ENCODE measurements at regions not wholly inside any gene's neighbourhood (a gene's known extent, or its start where the extent isn't known, plus 50 kb on each side); places are given as distances from the start of the nearest gene placed in this dataset.
"Not testable (repeated sequence)": the region's sequence is repeated elsewhere in the genome, so short reads cannot be mapped to it uniquely, and the experiment has no call there.

DNA sequence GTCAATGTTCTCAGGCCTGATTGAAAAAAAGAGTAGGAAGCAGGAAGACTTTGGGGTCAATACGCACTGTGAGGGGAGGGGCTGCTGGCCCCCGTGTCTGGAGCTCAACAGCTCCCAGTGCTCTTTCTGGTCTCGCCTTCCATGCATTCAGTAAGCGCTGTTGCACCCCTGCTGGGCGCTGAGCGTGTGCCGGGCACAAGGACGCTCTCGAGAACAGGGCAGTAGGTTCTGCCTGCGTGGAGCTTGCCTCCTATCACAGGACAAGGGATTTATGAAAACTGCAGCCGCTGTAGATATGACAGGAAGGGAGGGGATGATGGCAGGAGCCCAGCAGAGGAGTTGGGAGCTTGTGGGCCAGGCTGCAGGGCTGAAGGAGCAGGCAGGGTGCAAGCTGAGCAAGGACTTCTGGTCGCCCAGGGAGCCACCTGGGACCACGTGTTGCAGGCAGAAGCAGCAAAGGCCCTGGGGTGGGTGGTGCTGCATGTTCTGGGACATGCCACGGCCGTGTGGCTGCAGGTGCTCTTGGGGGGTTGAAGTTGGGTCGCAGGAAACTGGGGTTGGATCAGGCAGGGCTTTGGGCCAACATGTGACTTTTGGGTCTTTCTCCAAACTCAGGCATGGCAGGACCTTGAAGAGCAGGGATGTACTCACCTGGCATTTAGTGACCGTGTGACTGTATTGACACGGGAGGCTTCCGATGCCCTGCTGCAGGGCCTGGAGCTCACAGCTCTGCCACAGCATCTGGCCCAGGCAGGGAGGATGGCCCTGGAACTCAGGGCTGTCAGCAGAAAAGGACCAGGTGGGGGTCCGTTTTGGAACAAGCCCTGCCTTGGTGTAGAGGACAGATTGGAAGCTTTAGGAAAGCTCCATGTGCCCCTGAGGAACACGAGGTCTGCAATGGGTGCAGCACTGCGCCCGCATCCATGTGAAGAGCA, 97.9 kb downstream of the CPZ start:
- intact Hi-C loops (cut with DNase I) = no loop called here
- peak; percentile 68 for DNase-seq (ENCODE audit: low spot score)

- DNase-seq (ENCODE audit: low spot score) = peak; percentile 54
- intact Hi-C loops (cut with DNase I) = no loop called here
Measured at GRCh38 chr4:8689741-8690140, 97.2 kb downstream of the CPZ start.

- DNase-seq (ENCODE audit: low spot score) = peak; percentile 31
- intact Hi-C loops (cut with DNase I) = no loop called here
Measured at GRCh38 chr4:8688908-8689445, 96.4 kb downstream of the CPZ start.

GRCh38 chr4:8688041-8688907, 95.7 kb downstream of the CPZ start:
- DNase-seq (ENCODE audit: low spot score) = no peak
- intact Hi-C loops (cut with DNase I) = no loop called here

DNA sequence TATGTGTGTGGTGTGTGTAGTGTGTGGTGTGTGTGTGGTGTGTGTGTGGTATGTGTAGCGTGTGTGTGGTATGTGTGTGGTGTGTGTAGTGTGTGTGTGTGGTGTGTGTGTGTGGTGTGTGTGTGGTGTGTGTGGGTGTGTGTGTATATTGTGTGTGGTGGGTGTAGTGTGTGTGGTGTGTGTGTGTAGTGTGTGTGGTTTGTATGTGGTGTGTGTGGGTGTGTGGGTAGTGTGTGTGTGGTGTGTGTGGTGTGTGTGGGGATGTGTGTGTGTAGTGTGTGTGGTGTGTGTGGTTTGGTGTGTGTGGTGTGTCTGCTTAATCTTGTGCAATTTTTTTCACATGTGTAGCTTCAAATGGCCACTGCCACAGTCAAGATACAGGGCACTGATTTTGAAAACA, 94.5 kb downstream of the CPZ start:
- intact Hi-C loops (cut with DNase I) = no loop called here
- no peak for DNase-seq (ENCODE audit: low spot score)

GRCh38 chr4:8685831-8686230, 93.3 kb downstream of the CPZ start:
- intact Hi-C loops (cut with DNase I) = no loop called here
- no peak for DNase-seq (ENCODE audit: low spot score)

- no peak for DNase-seq (ENCODE audit: low spot score)
- intact Hi-C loops (cut with DNase I) = no loop called here
Measured at GRCh38 chr4:8683462-8683861, 90.9 kb downstream of the CPZ start.

DNA sequence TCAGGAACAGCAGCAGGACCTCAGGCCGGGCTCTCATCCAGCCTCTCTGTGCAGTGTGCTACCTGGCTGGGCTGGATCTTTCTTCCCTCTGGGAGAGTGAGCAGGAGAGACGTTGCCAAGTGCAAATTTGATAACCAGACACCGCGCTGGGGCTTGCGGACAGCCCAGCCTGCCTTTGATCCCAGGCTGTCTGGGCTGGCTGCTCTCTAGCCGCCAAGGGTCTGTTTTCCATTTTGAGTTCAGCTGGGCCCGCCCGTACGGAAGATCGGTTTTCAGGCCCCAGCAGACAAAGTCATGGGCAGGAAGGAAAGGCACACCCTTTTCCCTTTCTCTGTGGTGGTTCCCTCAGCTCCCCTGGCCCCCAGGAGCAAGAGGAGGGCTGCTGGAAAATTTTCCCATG, 90.2 kb downstream of the CPZ start:
- intact Hi-C loops (cut with DNase I) = no loop called here

DNA sequence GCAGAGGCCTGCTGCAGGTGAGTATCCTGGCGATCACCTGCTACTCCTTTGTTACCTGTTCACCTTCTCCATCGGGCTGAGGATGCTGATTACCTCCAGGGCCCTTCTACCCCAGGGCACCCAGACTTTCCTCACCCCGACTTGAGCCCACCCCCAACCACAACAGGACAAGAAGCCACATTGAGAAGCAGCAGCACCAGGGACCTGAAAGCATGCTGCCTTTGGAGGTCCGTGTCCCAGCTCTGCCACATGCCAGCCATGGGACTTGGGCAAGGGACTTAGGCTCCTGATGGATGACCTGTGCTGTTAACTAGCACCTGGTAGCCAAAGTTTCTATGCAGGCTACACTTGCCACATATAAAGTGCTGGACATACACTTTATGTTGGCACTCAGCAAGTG, 89.7 kb downstream of the CPZ start:
- intact Hi-C loops (cut with DNase I) = no loop called here
- no peak for DNase-seq (ENCODE audit: low spot score)

More for the DNA sequence above, 90.2 kb downstream of the CPZ start:
- DNase-seq (ENCODE audit: low spot score) = no peak

DNA sequence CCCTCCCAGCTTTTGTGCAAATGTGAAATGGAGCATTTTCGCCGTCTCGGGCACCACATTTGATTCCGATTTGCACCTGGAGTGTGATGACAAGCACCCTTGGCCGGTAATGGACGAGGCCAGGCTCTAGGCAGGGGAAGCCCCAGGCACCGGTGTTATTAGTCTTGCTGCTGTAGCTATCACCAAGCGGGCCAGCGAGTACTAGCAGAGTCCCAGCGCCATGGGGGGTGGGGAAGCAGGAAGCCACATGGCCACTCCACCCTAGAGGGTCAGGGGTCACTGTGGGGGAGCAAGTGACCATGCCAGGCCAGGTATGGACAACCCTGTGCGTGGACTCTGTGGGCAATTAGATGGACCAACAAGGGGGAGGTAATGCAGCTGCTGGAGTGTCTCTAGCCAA, 88.8 kb downstream of the CPZ start:
- no peak for DNase-seq (ENCODE audit: low spot score)
- intact Hi-C loops (cut with DNase I) = no loop called here

DNA sequence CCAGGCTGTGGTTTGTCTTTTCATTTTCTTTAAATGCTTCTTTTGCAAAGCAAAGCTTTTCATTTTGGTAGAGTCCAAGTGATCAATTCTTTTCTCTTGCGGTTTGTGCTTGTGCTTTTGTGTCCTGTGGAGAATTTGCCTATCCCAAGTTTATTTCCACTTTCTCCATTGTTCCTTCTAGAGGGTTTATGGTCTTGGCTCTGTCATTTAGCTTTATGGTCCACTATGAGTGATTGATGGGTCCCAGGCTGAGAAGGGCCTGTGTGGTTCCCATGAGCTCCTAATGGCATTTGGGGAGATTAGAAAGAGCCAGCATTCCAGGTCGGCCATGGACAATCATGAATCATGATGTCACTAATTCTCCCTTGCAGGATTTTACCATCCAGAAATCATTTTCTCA, 86.5 kb downstream of the CPZ start:
- no peak for DNase-seq (ENCODE audit: low spot score)
- intact Hi-C loops (cut with DNase I) = no loop called here

GRCh38 chr4:8676676-8677075, 84.1 kb downstream of the CPZ start:
- intact Hi-C loops (cut with DNase I) = no loop called here
- no peak for DNase-seq (ENCODE audit: low spot score)

GRCh38 chr4:8675906-8676305, 83.3 kb downstream of the CPZ start:
- no peak for DNase-seq (ENCODE audit: low spot score)
- intact Hi-C loops (cut with DNase I) = no loop called here

DNA sequence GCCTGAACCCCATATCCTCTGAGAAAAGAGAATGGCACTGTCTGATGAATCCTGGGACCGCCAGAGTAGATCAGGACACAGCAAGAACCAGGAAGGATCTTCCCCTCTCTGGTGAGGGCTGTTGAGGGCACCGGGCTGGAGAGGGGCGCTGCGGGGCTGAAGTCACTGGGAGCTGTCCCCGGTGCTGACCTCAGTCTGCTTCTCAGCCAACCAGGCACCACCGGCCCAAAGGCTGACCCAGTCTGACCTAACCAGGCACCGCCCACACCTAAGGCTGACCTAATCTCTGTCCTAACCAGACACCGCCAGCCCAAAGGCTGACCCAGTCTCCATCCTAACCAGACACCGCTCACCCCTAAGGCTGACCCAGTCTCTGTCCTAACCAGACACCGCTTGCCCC, 82.8 kb downstream of the CPZ start:
- no peak for DNase-seq (ENCODE audit: low spot score)
- intact Hi-C loops (cut with DNase I) = no loop called here

- DNase-seq (ENCODE audit: low spot score) = no peak
- intact Hi-C loops (cut with DNase I) = no loop called here
Measured at GRCh38 chr4:8674311-8674885, 81.8 kb downstream of the CPZ start.

DNA sequence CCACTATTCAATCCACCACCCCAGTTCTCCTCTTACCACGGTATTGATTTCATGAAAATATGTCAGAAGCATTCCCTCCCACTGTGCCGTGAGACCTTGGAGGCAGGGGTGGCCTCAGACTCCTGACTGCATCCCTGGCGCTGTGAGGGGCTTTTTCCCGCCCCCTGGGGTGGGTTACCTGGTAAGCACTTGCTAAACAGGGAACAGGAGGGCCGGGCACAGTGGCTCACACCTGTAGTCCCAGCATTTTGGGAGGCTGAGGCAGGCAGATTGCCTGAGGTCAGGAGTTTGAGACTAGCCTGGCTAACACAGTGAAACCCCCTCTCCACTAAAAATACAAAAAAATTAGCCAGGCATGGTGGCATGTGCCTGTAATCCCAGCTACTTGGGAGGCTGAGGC, 80.5 kb downstream of the CPZ start:
- intact Hi-C loops (cut with DNase I); DNase-seq (ENCODE audit: low spot score): not testable (repeated sequence)

DNA sequence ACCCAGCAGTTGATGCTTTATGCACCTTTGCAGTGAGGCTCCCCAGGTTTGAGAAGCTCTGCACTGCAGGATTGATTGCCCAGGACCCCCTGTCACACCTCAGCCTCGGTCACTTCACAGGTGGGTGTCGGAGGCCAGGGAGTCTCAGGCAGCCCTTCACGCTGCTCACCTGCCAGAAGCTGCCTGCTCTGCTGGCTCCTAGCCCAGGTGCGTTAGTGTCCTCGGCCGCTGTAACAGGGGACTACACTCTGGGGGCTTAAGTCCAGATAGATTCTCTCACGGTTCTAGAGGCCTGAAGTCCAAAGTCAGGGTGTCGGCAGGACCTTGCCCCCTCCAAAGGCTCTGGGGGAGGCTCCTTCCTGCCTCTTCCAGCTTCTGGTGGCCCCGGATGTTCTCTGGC, 79.9 kb downstream of the CPZ start:
- intact Hi-C loops (cut with DNase I) = no loop called here
- no peak for DNase-seq (ENCODE audit: low spot score)

DNA sequence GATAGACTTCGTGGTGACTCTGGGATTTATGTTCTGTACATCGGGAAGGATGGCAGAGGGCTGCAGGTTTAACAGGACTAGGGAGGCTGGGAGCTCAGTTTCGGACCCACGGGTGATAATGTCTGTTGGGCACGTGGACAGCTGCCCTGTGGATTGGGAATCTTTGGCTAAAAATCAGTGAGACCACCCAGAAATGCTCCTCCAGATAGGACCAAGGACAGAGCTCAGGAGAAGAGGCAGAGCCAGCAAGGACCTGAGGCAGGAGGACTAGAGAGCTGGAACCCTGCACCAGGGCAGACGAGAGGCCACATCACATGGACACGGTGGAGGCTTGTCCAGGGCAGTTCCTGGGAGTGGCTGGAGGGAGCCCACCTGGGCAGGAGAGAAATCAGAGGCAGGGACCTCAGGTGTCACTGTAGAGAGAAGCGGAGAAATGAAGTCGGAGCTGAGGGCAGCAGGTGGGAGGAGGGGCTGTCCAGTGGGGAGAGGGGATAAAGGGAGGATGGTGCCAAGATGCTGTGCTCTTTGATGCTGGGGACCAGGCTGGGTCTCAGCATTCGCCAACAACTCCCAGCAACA, 79.2 kb downstream of the CPZ start:
- intact Hi-C loops (cut with DNase I) = no loop called here
- no peak for DNase-seq (ENCODE audit: low spot score)
